WI38 (cell line): ENCODE measurements at regions not wholly inside any gene's neighbourhood (a gene's known extent, or its start where the extent isn't known, plus 50 kb on each side); places are given as distances from the start of the nearest gene placed in this dataset.
"Not testable (repeated sequence)": the region's sequence is repeated elsewhere in the genome, so short reads cannot be mapped to it uniquely, and the experiment has no call there.

Source experiments
- H3K4me3 ChIP-seq: 2 replicates; pipeline ENCODE4 v1.5.1; 2011; ENCODE audit warnings: low read depth, mild to moderate bottlenecking, control low read depth, low read length
- TF ChIP-seq, protein P1 (sequence below): IDR thresholded peaks from 2 replicates; pipeline ENCODE4 v1.5.1; 2012; ENCODE audit warnings: low read depth, mild to moderate bottlenecking, control low read depth, low read length

DNA sequence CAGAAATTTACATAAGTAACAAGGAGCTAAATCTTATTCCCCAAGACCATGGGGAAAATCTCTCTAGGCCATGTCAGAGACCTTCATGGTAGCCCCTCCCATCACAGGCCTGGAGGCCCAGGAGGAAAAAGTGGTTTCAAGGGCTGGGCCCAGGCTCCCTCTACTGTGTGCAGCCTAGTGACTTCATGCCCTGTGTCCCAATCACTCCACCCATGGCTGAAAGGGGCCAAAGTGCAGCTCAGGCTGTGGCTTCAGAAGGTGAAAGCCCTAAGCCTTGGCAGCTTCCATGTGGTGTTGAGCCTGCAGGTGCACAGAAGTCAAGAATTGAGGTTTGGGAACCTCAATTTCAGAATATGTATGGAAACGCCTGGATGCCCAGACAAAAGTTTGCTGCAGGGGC is 1612.7 kb upstream of the SLC39A10 start:
- TF ChIP-seq, protein P1, sequence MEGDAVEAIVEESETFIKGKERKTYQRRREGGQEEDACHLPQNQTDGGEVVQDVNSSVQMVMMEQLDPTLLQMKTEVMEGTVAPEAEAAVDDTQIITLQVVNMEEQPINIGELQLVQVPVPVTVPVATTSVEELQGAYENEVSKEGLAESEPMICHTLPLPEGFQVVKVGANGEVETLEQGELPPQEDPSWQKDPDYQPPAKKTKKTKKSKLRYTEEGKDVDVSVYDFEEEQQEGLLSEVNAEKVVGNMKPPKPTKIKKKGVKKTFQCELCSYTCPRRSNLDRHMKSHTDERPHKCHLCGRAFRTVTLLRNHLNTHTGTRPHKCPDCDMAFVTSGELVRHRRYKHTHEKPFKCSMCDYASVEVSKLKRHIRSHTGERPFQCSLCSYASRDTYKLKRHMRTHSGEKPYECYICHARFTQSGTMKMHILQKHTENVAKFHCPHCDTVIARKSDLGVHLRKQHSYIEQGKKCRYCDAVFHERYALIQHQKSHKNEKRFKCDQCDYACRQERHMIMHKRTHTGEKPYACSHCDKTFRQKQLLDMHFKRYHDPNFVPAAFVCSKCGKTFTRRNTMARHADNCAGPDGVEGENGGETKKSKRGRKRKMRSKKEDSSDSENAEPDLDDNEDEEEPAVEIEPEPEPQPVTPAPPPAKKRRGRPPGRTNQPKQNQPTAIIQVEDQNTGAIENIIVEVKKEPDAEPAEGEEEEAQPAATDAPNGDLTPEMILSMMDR = no peak
- H3K4me3 ChIP-seq = no peak overlapping the region

- H3K4me3 ChIP-seq = not testable (repeated sequence)
Observed at GRCh38 chr2:194021130-194021529, 1635.9 kb upstream of the SLC39A10 start.

- TF ChIP-seq, protein P1 = no peak
- no peak overlapping the region for H3K4me3 ChIP-seq
Observed at GRCh38 chr2:194020155-194020554, 1636.9 kb upstream of the SLC39A10 start.

GRCh38 chr2:194015751-194016150 is 1641.3 kb upstream of the SLC39A10 start:
- H3K4me3 ChIP-seq = no peak overlapping the region
- TF ChIP-seq, protein P1 = no peak

GRCh38 chr2:194014639-194015038 is 1642.4 kb upstream of the SLC39A10 start:
- H3K4me3 ChIP-seq = no peak overlapping the region
- TF ChIP-seq, protein P1 = no peak

- TF ChIP-seq, protein P1 = no peak
- H3K4me3 ChIP-seq = no peak overlapping the region
Observed at GRCh38 chr2:194004590-194005206, 1652.3 kb upstream of the SLC39A10 start.

DNA sequence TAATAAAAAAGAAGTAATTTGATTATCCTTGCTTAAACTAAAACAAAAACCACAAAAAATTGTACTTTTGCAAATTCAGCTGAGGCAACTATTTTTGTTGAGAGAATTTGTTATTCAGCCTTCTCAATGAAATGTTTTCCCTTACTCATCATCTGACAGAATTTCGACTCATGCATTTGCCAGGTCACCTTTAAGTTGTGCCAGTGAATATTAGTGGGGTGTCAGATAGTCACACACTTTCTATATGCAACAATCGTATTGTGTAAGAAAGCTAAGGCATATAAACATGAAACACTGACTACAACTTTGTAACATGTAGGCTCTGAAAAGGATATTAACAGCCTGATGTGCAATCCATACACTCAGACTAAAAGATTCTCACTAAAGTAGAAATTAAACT is 1653.1 kb upstream of the SLC39A10 start:
- TF ChIP-seq, protein P1 = no peak
- no peak overlapping the region for H3K4me3 ChIP-seq
